BE2C (cell line): ENCODE measurements at regions not wholly inside any gene's neighbourhood (a gene's known extent, or its start where the extent isn't known, plus 50 kb on each side); places are given as distances from the start of the nearest gene placed in this dataset.
A peak's percentile ranks its signal among the peaks of the same experiment; 100 is the strongest.
"Not testable (repeated sequence)": the region's sequence is repeated elsewhere in the genome, so short reads cannot be mapped to it uniquely, and the experiment has no call there.

ENCODE experiments used
- DNase-seq: peaks from one replicate; pipeline ENCODE4 v3.0.0-alpha.2; 2020
- H3K27me3 ChIP-seq: fragments of 250-450 bp; sonication (Bioruptor Pico); 2 replicates; pipeline ENCODE4 v1.5.1; 2020; ENCODE audit warnings: mild to moderate bottlenecking
- H3K36me3 ChIP-seq: fragments of 250-450 bp; sonication (Bioruptor Pico); 2 replicates; pipeline ENCODE4 v1.5.1; 2020; ENCODE audit warnings: mild to moderate bottlenecking
- H3K4me1 ChIP-seq: fragments of 250-450 bp; sonication (Bioruptor Pico); 2 replicates; pipeline ENCODE4 v1.5.1; 2020
- H3K4me3 ChIP-seq: 2 replicates; pipeline ENCODE4 v1.5.1; 2011; ENCODE audit warnings: low read depth, low read length
- H3K9me3 ChIP-seq: fragments of 250-450 bp; sonication (Bioruptor Pico); 2 replicates; pipeline ENCODE4 v1.5.1; 2020
- TF ChIP-seq, protein P1 (sequence below): IDR thresholded peaks from 2 replicates; pipeline ENCODE4 v1.5.1; 2012; ENCODE audit warnings: mild to moderate bottlenecking, low read depth, low read length

DNA sequence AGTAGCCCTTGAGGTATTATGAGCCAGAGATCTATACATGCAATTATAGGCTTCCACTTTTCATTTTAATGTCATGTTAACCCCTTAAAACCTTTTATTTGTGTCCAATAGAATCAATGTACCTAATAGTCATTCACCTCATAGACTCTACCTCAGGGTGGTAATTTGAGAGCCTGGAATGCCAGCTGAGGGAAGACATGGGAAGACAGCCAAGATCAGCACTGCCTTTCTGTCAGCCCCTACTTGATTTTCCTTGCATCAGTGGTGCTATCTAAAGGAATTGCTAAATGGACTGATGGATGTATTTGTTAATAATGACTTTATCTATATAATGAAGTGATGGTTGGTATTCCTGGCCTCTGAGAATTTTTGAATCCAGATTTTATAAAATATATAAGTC, 113.3 kb upstream of the GBE1 start:
- no peaks in the 10 kb centered on the region; the same call in 1 of the 2 replicates for H3K27me3 ChIP-seq
- DNase-seq: no peak
- TF ChIP-seq, protein P1, sequence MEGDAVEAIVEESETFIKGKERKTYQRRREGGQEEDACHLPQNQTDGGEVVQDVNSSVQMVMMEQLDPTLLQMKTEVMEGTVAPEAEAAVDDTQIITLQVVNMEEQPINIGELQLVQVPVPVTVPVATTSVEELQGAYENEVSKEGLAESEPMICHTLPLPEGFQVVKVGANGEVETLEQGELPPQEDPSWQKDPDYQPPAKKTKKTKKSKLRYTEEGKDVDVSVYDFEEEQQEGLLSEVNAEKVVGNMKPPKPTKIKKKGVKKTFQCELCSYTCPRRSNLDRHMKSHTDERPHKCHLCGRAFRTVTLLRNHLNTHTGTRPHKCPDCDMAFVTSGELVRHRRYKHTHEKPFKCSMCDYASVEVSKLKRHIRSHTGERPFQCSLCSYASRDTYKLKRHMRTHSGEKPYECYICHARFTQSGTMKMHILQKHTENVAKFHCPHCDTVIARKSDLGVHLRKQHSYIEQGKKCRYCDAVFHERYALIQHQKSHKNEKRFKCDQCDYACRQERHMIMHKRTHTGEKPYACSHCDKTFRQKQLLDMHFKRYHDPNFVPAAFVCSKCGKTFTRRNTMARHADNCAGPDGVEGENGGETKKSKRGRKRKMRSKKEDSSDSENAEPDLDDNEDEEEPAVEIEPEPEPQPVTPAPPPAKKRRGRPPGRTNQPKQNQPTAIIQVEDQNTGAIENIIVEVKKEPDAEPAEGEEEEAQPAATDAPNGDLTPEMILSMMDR: no peak
- no peaks in the 10 kb centered on the region for H3K36me3 ChIP-seq
- no peaks in the 10 kb centered on the region for H3K9me3 ChIP-seq
- H3K4me1 ChIP-seq: no peaks in the 10 kb centered on the region
- H3K4me3 ChIP-seq: no peak overlapping the region

GRCh38 chr3:81872566-81872965, 111.1 kb upstream of the GBE1 start:
- TF ChIP-seq, protein P1: no peak
- H3K4me3 ChIP-seq: no peak overlapping the region
- H3K27me3 ChIP-seq: no peaks in the 10 kb centered on the region; the same call in 1 of the 2 replicates
- no peaks in the 10 kb centered on the region for H3K4me1 ChIP-seq
- no peaks in the 10 kb centered on the region for H3K36me3 ChIP-seq
- H3K9me3 ChIP-seq: no peaks in the 10 kb centered on the region
- DNase-seq: no peak

DNA sequence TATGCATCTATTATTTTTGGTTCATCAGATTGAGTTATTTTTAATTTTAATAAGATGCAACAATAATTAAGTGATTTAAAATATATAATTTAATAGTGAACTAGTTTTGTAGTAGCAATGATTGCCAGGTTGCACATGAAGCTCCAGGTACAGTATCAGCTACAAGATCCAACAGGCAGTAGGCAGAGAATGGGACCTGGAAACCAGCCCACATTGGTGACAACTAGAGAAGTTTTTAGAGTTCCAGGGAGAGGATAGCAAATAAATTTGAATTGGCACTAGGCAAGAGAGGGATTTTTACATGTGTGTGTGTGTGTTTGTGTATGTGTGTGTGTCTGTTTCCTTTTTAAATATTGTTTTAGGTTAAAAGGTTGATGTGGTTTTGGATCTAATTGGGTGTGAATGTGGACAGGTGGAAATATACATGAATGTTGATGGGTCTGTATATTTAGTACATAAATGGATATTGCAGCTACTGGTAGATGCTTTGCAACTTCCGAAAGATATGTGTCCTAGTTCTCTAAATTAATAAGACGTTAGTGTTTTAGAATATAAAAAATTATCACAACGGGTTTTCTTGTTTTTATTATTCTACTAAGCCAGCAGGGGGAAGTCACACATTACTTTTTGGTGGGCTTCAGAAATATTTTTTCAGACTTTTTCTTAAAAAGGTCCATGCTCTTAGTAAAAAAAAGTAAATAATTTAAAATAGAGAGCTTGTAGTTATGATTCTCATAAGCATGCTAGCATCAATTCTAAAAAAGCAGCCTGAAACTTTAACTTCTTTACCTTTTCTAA, 110.1 kb upstream of the GBE1 start:
- H3K36me3 ChIP-seq: no peaks in the 10 kb centered on the region
- H3K4me1 ChIP-seq: no peaks in the 10 kb centered on the region
- H3K27me3 ChIP-seq: no peaks in the 10 kb centered on the region; the same call in 1 of the 2 replicates
- H3K4me3 ChIP-seq: no peak overlapping the region
- DNase-seq: no peak
- TF ChIP-seq, protein P1: peak; percentile 42; the same call in 1 of the 2 replicates
- H3K9me3 ChIP-seq: no peaks in the 10 kb centered on the region

- TF ChIP-seq, protein P1: no peak
- Histone ChIP-seq H3K36me3 (no peaks in the 10 kb centered on the region), H3K27me3 (no peaks in the 10 kb centered on the region; the same call in 1 of the 2 replicates)
Measured at GRCh38 chr3:81869382-81869781, 107.9 kb upstream of the GBE1 start.

GRCh38 chr3:81868597-81868996, 107.2 kb upstream of the GBE1 start:
- Histone ChIP-seq H3K36me3 (no peaks in the 10 kb centered on the region), H3K4me3 (no peak overlapping the region), H3K27me3 (no peaks in the 10 kb centered on the region; the same call in 1 of the 2 replicates), H3K4me1 (no peaks in the 10 kb centered on the region), H3K9me3 (no peaks in the 10 kb centered on the region)
- no peak for DNase-seq
- TF ChIP-seq, protein P1: no peak

More at GRCh38 chr3:81869382-81869781, 107.9 kb upstream of the GBE1 start:
- H3K4me3 ChIP-seq: no peak overlapping the region
- no peak for DNase-seq
- no peaks in the 10 kb centered on the region for H3K4me1 ChIP-seq
- H3K9me3 ChIP-seq: no peaks in the 10 kb centered on the region

GRCh38 chr3:81867875-81868274, 106.4 kb upstream of the GBE1 start:
- H3K27me3 ChIP-seq: no peaks in the 10 kb centered on the region; the same call in 1 of the 2 replicates

DNA sequence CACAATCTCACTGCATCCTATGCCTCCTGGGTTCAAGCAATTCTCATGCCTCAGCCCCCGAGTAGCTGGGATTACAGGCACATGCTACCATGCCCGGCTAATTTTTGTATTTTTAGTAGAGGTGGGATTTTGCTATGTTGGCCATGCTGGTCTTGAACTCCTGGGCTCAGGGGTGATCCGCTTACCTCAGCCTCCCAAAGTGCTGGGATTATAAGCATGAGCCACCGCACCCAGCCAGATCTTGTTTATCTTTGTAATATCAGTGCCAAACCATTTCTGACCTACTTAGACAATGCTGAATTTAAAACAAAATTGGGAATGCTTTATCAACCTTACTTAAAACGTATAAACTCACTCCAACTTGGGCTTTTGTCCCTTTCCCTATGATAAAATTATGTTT, 103.7 kb upstream of the GBE1 start:
- not testable (repeated sequence) for H3K4me3 ChIP-seq, H3K9me3 ChIP-seq, H3K27me3 ChIP-seq, DNase-seq, H3K36me3 ChIP-seq, H3K4me1 ChIP-seq

More at GRCh38 chr3:81867875-81868274, 106.4 kb upstream of the GBE1 start:
- Histone ChIP-seq H3K36me3 (no peaks in the 10 kb centered on the region), H3K4me3 (no peak overlapping the region), H3K9me3 (no peaks in the 10 kb centered on the region), H3K4me1 (no peaks in the 10 kb centered on the region)
- TF ChIP-seq, protein P1: no peak
- DNase-seq: no peak
